ENCODE measurements at regions not wholly inside any gene's neighbourhood (a gene's known extent, or its start where the extent isn't known, plus 50 kb on each side); places are given as distances from the start of the nearest gene placed in this dataset.
A peak's percentile ranks its signal among the peaks of the same experiment; 100 is the strongest.

DNA sequence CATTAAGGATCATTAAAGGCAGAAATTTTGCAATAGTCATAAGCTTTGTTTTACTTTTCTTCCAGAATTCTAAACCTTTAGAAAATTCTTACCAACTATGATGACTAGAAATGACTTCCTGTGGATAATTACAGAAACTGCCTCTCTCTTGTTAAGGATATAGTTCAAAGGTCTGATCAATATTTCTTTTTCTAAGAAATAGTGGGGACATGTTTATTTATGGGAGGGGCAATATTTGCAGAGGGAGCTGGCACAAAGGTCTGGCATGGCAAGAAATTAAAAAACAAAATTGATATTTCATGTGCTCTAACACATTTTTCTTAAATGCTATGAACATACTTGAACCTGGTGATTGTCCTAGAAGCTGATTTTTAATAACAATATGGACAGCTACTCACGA, 448.9 kb downstream of the KCTD8 start:
- H3K9me3 ChIP-seq = no peaks in the 10 kb centered on the region
- no peaks in the 10 kb centered on the region for H3K27me3 ChIP-seq (ENCODE audit: low read depth)
- H3K4me1 ChIP-seq = no peaks in the 10 kb centered on the region
- no peak for DNase-seq (ENCODE audit: low spot score in 2 of 2)
- in situ Hi-C loops (cut with MboI; ENCODE audit: low sequenced_read_pairs) = no loop called here
- H3K36me3 ChIP-seq (replicated peaks) = no peaks in the 10 kb centered on the region
- H3K4me3 ChIP-seq = no peak overlapping the region

DNA sequence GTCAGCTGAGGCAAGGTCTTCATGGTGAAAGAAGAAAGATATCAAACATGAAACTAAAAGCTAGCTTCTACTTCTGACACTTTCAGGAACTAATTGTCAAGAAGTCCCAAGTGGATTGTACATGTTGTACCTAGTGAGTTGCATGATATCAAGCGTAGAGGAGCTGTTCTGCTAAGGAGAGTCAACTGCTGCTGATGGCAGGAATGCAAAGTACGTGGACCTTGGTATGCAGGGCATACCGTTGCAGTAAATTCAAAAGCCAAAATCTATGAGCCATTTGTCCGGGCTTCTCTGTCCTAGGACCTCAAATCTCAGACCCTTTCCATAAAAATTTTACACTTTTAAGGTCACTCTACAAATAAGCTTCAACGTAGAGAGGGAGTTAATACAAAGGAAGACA, 446.2 kb downstream of the KCTD8 start:
- H3K9me3 ChIP-seq = no peaks in the 10 kb centered on the region
- H3K36me3 ChIP-seq (replicated peaks) = no peaks in the 10 kb centered on the region
- DNase-seq (ENCODE audit: low spot score in 2 of 2) = no peak
- in situ Hi-C loops (cut with MboI; ENCODE audit: low sequenced_read_pairs) = no loop called here
- H3K4me1 ChIP-seq = no peaks in the 10 kb centered on the region
- no peak overlapping the region for H3K4me3 ChIP-seq
- H3K27me3 ChIP-seq (ENCODE audit: low read depth) = no peaks in the 10 kb centered on the region

DNA sequence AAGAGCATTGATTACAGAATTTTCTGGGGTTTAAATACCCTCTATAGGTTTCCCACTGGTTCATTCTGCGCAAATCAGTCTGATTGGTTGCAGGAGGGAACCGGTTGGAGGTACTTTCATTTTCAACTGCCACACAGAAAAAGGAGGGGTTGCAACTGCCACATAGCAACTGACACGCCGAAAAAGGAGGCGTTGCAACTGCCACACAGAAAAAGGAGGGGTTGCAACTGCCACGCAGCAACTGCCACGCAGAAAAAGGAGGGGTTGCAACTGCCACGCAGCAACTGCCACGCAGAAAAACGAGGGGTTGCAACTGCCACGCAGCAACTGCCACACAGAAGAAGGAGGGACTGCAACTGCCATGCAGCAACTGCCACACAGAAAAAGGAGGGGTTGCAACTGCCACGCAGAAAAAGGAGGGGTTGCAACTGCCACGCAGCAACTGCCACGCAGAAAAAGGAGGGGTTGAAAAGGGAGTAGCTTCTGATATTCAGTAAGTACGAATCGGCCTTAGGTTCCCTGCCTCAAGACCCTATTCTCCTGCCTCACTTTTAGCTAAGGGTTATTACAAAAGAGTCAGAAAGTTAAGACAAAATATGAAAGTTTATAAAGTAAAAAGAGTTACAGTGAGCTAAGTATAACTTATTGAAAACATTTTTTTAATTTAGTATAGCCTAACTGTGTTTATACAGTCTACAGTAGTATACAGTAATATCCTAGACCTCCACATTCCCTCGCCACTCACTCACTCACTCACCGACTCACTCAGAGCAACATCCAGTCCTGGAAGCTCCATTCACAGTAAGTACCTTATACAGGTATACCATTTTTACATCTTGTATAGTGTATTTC, 431.8 kb downstream of the KCTD8 start:
- H3K9me3 ChIP-seq = no peaks in the 10 kb centered on the region
- in situ Hi-C loops (cut with MboI; ENCODE audit: low sequenced_read_pairs) = no loop called here
- H3K27me3 ChIP-seq (ENCODE audit: low read depth) = no peaks in the 10 kb centered on the region
- peak in 1 of 2 experiments; percentile 12 for DNase-seq (ENCODE audit: low spot score in 2 of 2)
- H3K4me1 ChIP-seq = no peaks in the 10 kb centered on the region
- H3K4me3 ChIP-seq = no peak overlapping the region
- H3K36me3 ChIP-seq (replicated peaks) = no peaks in the 10 kb centered on the region

DNA sequence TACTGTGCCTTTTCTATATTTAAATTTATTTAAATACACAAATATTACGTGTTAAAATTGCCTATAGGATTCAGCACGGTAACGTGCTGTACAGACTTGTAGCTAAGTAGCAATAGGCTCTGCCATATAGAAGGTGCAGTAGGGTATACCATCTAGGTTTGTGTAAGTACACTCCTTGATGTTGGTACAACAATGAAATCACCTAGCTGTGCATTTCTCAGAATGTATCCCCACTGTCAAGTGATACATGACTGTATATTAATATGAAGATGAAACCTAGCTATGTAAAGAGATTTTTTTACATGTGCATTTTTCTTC, 431.2 kb downstream of the KCTD8 start:
- no peak overlapping the region for H3K4me3 ChIP-seq
- H3K27me3 ChIP-seq (ENCODE audit: low read depth) = no peaks in the 10 kb centered on the region
- DNase-seq (ENCODE audit: low spot score in 2 of 2) = no peak
- no peaks in the 10 kb centered on the region for H3K4me1 ChIP-seq
- in situ Hi-C loops (cut with MboI; ENCODE audit: low sequenced_read_pairs) = no loop called here
- no peaks in the 10 kb centered on the region for H3K9me3 ChIP-seq
- H3K36me3 ChIP-seq (replicated peaks) = no peaks in the 10 kb centered on the region

DNA sequence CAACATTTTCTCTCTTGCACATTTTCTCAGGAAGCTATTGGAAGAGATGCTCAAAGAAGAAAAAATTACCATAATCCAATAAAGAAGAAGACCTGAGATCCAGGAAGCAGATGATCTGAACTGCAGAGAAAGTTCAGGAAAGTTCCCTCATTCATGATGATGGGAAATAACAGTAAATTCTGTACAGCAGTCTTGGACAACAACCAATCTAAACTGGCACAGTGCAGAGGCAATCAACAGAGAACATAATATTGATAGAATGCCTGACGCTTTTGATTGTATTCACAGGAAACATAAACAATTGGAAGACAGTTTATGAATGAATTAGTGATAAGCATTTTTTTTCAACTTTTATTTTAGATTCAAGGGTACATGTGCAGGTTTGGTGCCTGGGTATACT, 428.9 kb downstream of the KCTD8 start:
- in situ Hi-C loops (cut with MboI; ENCODE audit: low sequenced_read_pairs) = no loop called here
- H3K27me3 ChIP-seq (ENCODE audit: low read depth) = no peaks in the 10 kb centered on the region

DNA sequence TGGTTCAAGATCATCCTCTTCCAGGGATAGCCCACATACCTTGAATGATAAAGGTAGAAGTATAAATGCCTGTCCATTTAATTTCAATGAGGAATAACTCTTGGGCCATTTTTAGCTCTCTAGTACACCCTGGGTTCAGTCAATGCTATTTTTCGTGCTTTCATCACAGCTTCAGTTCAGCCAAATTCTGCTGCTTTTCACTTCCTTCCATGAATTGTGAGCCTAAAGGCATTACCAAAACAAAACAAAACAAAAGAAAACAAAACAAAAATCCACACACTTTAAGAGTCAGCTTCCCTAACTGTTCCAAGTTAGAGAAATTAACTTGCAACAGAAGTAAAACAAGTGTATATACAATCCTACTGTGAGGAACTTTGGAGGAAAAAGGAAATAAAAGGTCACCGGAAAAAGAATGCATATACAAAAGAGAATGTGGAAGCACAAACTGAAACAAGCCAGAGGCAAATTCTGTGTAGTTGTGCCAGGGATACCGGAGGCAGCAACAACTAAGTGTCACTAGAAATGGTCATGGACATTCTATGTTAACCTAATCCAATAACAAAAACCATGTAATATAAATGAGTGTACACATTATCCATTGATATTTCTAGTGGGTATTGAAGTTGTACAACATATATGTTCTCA, 423.1 kb downstream of the KCTD8 start:
- no peak for DNase-seq (ENCODE audit: low spot score in 2 of 2)
- Histone ChIP-seq H3K4me3 (no peak overlapping the region), H3K4me1 (no peaks in the 10 kb centered on the region), H3K36me3 (replicated peaks) (no peaks in the 10 kb centered on the region), H3K27me3 (ENCODE audit: low read depth) (no peaks in the 10 kb centered on the region), H3K9me3 (no peaks in the 10 kb centered on the region)
- in situ Hi-C loops (cut with MboI; ENCODE audit: low sequenced_read_pairs) = no loop called here

More for the DNA sequence above, 428.9 kb downstream of the KCTD8 start:
- Histone ChIP-seq H3K36me3 (replicated peaks) (no peaks in the 10 kb centered on the region), H3K4me1 (no peaks in the 10 kb centered on the region), H3K9me3 (no peaks in the 10 kb centered on the region), H3K4me3 (no peak overlapping the region)
- DNase-seq (ENCODE audit: low spot score in 2 of 2) = no peak

DNA sequence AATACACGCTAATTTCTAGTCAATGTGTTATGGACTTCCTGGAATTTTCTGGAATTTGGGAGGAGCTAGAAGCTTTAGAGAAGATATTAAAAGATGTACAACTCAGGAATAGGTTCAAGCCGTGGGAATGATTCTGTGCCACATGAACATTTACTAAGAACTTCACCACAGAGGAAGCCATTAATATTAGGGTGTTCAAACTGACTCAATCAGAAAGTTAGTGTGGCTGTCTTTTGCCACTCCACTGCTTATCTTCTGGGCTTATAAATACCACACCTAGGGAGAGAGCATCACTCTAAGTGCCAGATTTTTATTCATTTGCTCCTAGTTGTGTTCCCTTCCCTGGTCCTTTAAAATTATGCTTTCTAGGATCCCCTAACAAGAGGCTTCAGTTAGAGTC, 409.8 kb downstream of the KCTD8 start:
- in situ Hi-C loops (cut with MboI; ENCODE audit: low sequenced_read_pairs) = no loop called here
- DNase-seq (ENCODE audit: low spot score in 2 of 2) = no peak
- H3K4me1 ChIP-seq = no peaks in the 10 kb centered on the region

DNA sequence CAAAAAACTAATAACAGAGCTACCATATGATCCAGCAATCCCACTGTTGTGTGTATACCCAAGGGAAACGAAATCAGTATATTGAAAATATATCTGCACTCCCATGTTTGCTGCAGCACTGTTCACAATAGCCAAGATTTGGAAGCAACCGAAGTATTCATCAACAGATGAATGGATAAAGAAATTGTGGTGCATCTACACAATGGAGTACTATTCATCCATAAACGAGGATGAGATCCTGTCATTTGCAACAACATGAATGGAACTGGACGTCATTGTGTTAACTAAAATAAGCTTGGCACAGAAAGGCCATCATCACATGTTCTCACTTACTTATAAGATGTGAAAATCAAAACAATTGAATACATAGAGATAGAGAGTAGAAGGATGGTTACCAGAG, 402.1 kb downstream of the KCTD8 start:
- in situ Hi-C loops (cut with MboI; ENCODE audit: low sequenced_read_pairs) = no loop called here
- Histone ChIP-seq H3K27me3 (ENCODE audit: low read depth) (no peaks in the 10 kb centered on the region), H3K4me3 (no peak overlapping the region), H3K4me1 (no peaks in the 10 kb centered on the region), H3K9me3 (no peaks in the 10 kb centered on the region), H3K36me3 (replicated peaks) (no peaks in the 10 kb centered on the region)
- DNase-seq (ENCODE audit: low spot score in 2 of 2) = no peak

More for the DNA sequence above, 409.8 kb downstream of the KCTD8 start:
- no peaks in the 10 kb centered on the region for H3K36me3 ChIP-seq (replicated peaks)
- no peaks in the 10 kb centered on the region for H3K9me3 ChIP-seq
- no peaks in the 10 kb centered on the region for H3K27me3 ChIP-seq (ENCODE audit: low read depth)
- H3K4me3 ChIP-seq = no peak overlapping the region

DNA sequence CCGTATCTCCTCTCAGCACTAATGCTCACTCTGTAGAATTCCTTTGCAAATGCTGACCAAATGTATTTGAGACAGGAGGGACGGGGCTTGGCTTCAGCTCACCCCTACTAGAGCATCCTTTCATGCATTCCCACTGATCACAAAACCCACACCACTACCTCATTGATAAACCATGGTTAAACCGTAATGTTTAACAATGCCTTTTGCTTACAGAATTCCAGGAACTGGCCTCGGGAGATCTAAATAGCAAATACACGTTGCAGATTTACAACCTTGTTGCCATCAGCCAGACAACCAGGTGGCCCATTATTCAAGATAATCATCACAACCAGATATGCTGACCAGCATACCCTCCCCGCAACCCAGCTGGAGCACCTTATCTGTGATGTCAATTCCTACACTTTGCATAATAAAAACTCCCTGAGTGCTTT, 391.9 kb downstream of the KCTD8 start:
- no peaks in the 10 kb centered on the region for H3K36me3 ChIP-seq (replicated peaks)
- DNase-seq (ENCODE audit: low spot score in 2 of 2) = no peak
- H3K4me1 ChIP-seq = no peaks in the 10 kb centered on the region
- in situ Hi-C loops (cut with MboI; ENCODE audit: low sequenced_read_pairs) = no loop called here
- H3K4me3 ChIP-seq = no peak overlapping the region
- H3K27me3 ChIP-seq (ENCODE audit: low read depth) = no peaks in the 10 kb centered on the region; the same call in 1 of the 2 replicates
- no peaks in the 10 kb centered on the region for H3K9me3 ChIP-seq

DNA sequence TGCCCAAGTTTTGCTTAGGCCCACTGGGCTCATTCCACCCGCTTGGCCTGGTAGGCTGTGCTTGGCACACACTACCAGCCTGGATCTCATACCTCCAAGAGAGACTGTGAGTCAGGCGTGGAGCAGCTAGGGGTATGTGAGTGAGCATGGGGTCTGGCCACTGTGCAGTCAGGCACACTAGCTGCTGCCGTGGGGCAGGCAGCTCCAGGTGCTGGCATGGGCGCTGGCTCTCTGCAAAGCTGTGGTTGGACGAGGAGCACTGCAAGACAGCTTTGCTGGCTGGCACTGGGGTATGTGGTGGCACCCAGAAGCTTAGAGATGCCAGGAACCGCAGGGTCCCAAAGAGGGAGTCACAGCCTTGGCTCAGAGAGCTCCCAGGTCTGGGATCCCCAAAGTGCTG, 377.8 kb downstream of the KCTD8 start:
- H3K9me3 ChIP-seq = no peaks in the 10 kb centered on the region
- DNase-seq (ENCODE audit: low spot score in 2 of 2) = no peak
- no peaks in the 10 kb centered on the region for H3K36me3 ChIP-seq (replicated peaks)
- no peaks in the 10 kb centered on the region for H3K4me1 ChIP-seq
- in situ Hi-C loops (cut with MboI; ENCODE audit: low sequenced_read_pairs) = no loop called here
- H3K27me3 ChIP-seq (ENCODE audit: low read depth) = peaks cover 4% of the 10 kb centered on the region; the same call in 1 of the 2 replicates
- H3K4me3 ChIP-seq = no peak overlapping the region

DNA sequence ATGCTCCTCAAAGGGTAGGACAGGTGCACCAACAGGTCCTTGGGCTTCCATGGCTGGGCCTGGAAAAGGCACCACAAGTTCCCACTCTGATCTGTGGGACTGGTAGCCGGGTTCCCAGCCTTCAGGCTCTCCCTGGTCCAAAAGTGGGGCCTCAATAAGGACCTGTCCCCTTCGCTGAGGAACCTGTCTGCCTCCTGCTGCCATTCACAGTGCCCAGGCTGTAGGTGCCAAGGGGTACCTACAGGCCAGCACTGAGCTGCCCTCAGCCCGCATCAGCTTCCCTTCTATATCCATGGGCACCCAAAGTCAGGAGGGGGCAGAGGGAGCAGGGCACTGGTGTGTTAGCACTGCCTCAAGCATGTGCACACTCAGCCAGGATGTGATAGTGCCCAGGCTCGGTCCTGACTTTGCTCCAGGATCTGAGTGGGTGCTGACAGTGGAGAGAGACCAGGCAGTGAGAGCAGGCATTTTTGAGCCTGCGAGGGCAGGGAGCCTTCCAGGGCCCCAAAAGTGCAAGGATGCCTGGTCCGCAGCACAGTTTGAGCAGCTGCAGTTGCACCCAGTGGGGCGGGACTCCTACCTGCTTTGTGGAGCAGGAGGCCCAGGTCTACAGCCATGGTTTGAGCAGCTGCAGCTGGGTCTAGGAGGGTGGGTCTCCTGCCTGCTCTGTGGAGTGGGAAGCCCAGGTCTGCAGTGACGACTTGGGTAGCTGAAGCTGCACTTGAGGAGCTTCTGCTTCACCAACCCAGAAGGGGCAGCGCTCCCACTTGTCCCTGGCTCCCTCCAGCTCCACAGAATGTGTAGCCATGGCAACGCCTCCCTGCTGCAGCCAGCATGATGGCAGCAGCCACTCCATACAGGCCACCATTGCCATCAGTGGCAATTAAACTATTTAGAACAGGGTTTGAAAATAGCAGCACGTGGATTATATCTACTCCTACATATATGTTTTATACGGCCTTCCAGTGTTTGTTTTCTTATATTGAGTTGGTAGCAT, 376.4 kb downstream of the KCTD8 start:
- H3K27me3 ChIP-seq (ENCODE audit: low read depth) = peaks cover 4% of the 10 kb centered on the region; the same call in 1 of the 2 replicates
- in situ Hi-C loops (cut with MboI; ENCODE audit: low sequenced_read_pairs) = no loop called here
- no peak for DNase-seq (ENCODE audit: low spot score in 2 of 2)
- no peaks in the 10 kb centered on the region for H3K4me1 ChIP-seq
- H3K9me3 ChIP-seq = no peaks in the 10 kb centered on the region
- no peaks in the 10 kb centered on the region for H3K36me3 ChIP-seq (replicated peaks)
- H3K4me3 ChIP-seq = no peak overlapping the region

DNA sequence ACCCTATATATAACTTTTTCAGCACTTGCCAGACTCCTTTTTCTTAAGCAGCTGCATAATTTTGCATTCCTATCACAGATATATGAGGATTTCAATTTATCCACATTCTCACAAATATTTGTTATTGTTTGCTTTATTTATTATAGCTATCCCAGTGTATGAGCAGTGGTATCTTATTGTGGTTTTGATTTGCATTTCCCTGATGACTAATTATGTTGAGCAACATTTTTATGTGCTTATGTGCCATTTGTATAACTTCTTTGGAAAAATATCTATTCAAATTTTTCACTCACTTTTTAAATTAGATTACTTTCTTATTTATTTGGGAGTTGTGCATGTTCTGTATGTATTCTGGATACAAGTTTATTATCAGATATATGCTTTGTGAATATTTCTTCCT, 361.9 kb downstream of the KCTD8 start:
- H3K27me3 ChIP-seq (ENCODE audit: low read depth) = no peaks in the 10 kb centered on the region
- in situ Hi-C loops (cut with MboI; ENCODE audit: low sequenced_read_pairs) = no loop called here
- no peak overlapping the region for H3K4me3 ChIP-seq
- DNase-seq (ENCODE audit: low spot score in 2 of 2) = no peak
- no peaks in the 10 kb centered on the region for H3K36me3 ChIP-seq (replicated peaks)
- H3K4me1 ChIP-seq = no peaks in the 10 kb centered on the region
- H3K9me3 ChIP-seq = no peaks in the 10 kb centered on the region

DNA sequence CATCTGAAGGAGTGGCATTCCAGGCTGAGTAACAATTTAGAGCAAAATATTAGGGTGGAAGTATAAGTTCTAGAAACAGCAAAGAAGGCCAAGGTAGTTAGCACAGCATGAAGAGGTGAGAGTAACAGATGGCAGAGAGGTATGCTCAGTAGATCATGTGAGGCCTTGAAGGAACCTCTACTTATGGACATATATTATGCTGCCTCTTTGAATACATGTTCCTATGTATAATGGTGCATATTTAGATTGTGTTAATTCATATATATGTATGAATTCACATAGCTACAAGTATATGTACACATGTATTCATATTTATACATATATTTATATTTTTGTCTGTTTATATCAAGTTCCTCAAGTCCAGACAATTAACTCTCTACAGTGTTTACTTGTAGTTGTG, 355.2 kb downstream of the KCTD8 start:
- Histone ChIP-seq H3K4me3 (no peak overlapping the region), H3K4me1 (no peaks in the 10 kb centered on the region)
- in situ Hi-C loops (cut with MboI; ENCODE audit: low sequenced_read_pairs) = no loop called here

More for the DNA sequence above, 355.2 kb downstream of the KCTD8 start:
- no peaks in the 10 kb centered on the region for H3K36me3 ChIP-seq (replicated peaks)
- H3K9me3 ChIP-seq = no peaks in the 10 kb centered on the region
- H3K27me3 ChIP-seq (ENCODE audit: low read depth) = no peaks in the 10 kb centered on the region; the same call in 1 of the 2 replicates
- DNase-seq (ENCODE audit: low spot score in 2 of 2) = no peak

Measured in HAP-1 (cell line).